ENCODE measurements at regions not wholly inside any gene's neighbourhood (a gene's known extent, or its start where the extent isn't known, plus 50 kb on each side); places are given as distances from the start of the nearest gene placed in this dataset.
A peak's percentile ranks its signal among the peaks of the same experiment; 100 is the strongest.

GRCh38 chrX:2628751-2629315 is 62.3 kb upstream of the CD99 start:
- Histone ChIP-seq H3K36me3 (replicated peaks in 1 of 2; ENCODE audit: control extremely low read depth in 1 of 2, control insufficient read depth in 1 of 2, extremely low read depth in 1 of 2, insufficient read depth in 2 of 2, low read length in 1 of 2) (peaks cover 5 to 16% of the 10 kb centered on the region in 2 experiments), H3K4me2 (replicated peaks; ENCODE audit: low read depth, low read length, poor library complexity, severe bottlenecking) (peak overlapping the region; percentile 24), H3K4me1 (ENCODE audit: control insufficient read depth in 2 of 2, insufficient read depth in 2 of 2, low read length in 2 of 2) (peaks cover 17 to 27% of the 10 kb centered on the region in 2 donors), H3K9ac (ENCODE audit: low read length) (peak overlapping the region; percentile 36), H4K20me1 (ENCODE audit: control insufficient read depth, insufficient read depth, low read length, poor library complexity, severe bottlenecking) (no peaks in the 10 kb centered on the region), H3K27ac (ENCODE audit: low read length in 2 of 2) (peak overlapping the region; percentile 79 to 89), H3K9me3 (ENCODE audit: control extremely low read depth in 1 of 3, control insufficient read depth in 2 of 3, insufficient read depth in 1 of 3, low read length in 2 of 3) (peaks cover 11 to 42% (median 19%) of the 10 kb centered on the region in 3 donors), H3K27me3 (replicated peaks in 1 of 4; ENCODE audit: control extremely low read depth in 1 of 4, control insufficient read depth in 3 of 4, insufficient read depth in 4 of 4, low read length in 3 of 4) (no peaks in the 10 kb centered on the region), H2AFZ (ENCODE audit: insufficient read depth, low read depth, low read length, poor library complexity, severe bottlenecking) (peak overlapping the region; percentile 55), H3K4me3 (ENCODE audit: control extremely low read depth in 1 of 5, extremely low read depth in 1 of 5, insufficient read depth in 1 of 5, low read depth in 2 of 5, low read length in 4 of 5) (peak overlapping the region in 2 of 5 experiments; percentile 6 to 51), H3K79me2 (ENCODE audit: control insufficient read depth, insufficient read depth, low read length) (no peaks in the 10 kb centered on the region)
- ATAC-seq (ENCODE audit: low read depth) (peak; percentile 12), DNase-seq (no peak)
- Mint-ChIP-seq H3K4me1 (peaks cover 47% of the 10 kb centered on the region), H3K27me3 (no peaks in the 10 kb centered on the region), H3K4me3 (peak overlapping the region; percentile 79), H3K27ac (peak overlapping the region; percentile 98), H3K9me3 (ENCODE audit: insufficient read depth) (peaks cover 28% of the 10 kb centered on the region)
- POLR2A ChIA-PET: no interaction called here
- intact Hi-C loops (cut with micrococcal nuclease): loop anchor here (10.0 kb wide), 1 partner anchor 1384 kb away; no protein-coding TSS in a partner anchor
- TF ChIP-seq, protein P1, sequence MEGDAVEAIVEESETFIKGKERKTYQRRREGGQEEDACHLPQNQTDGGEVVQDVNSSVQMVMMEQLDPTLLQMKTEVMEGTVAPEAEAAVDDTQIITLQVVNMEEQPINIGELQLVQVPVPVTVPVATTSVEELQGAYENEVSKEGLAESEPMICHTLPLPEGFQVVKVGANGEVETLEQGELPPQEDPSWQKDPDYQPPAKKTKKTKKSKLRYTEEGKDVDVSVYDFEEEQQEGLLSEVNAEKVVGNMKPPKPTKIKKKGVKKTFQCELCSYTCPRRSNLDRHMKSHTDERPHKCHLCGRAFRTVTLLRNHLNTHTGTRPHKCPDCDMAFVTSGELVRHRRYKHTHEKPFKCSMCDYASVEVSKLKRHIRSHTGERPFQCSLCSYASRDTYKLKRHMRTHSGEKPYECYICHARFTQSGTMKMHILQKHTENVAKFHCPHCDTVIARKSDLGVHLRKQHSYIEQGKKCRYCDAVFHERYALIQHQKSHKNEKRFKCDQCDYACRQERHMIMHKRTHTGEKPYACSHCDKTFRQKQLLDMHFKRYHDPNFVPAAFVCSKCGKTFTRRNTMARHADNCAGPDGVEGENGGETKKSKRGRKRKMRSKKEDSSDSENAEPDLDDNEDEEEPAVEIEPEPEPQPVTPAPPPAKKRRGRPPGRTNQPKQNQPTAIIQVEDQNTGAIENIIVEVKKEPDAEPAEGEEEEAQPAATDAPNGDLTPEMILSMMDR (IDR thresholded peaks at IDR 0.05): no peak
- no peak for TF ChIP-seq EZH2 (IDR thresholded peaks at IDR 0.05; ENCODE audit: borderline replicate concordance, insufficient read depth, low read depth, low read length, poor library complexity, severe bottlenecking)
- CTCF ChIA-PET: no interaction called here
- WGBS (ENCODE audit: insufficient coverage): 56% methylated on average over 2 of the region's 2 CpGs

- Histone ChIP-seq H3K4me1 (ENCODE audit: control insufficient read depth in 2 of 2, insufficient read depth in 2 of 2, low read length in 2 of 2) (peaks cover 17 to 27% of the 10 kb centered on the region in 2 donors), H3K9ac (ENCODE audit: low read length) (no peak overlapping the region), H3K79me2 (ENCODE audit: control insufficient read depth, insufficient read depth, low read length) (no peaks in the 10 kb centered on the region), H3K36me3 (replicated peaks in 1 of 2; ENCODE audit: control extremely low read depth in 1 of 2, control insufficient read depth in 1 of 2, extremely low read depth in 1 of 2, insufficient read depth in 2 of 2, low read length in 1 of 2) (peaks cover 12 to 21% of the 10 kb centered on the region in 2 experiments), H4K20me1 (ENCODE audit: control insufficient read depth, insufficient read depth, low read length, poor library complexity, severe bottlenecking) (no peaks in the 10 kb centered on the region), H3K27me3 (replicated peaks in 1 of 4; ENCODE audit: control extremely low read depth in 1 of 4, control insufficient read depth in 3 of 4, insufficient read depth in 4 of 4, low read length in 3 of 4) (no peaks in the 10 kb centered on the region), H3K4me2 (replicated peaks; ENCODE audit: low read depth, low read length, poor library complexity, severe bottlenecking) (no peak overlapping the region), H3K4me3 (ENCODE audit: control extremely low read depth in 1 of 5, extremely low read depth in 1 of 5, insufficient read depth in 1 of 5, low read depth in 2 of 5, low read length in 4 of 5) (no peak overlapping the region), H3K9me3 (ENCODE audit: control extremely low read depth in 1 of 3, control insufficient read depth in 2 of 3, insufficient read depth in 1 of 3, low read length in 2 of 3) (peaks cover 11 to 38% (median 16%) of the 10 kb centered on the region in 3 donors), H3K27ac (ENCODE audit: low read length in 2 of 2) (no peak overlapping the region), H2AFZ (ENCODE audit: insufficient read depth, low read depth, low read length, poor library complexity, severe bottlenecking) (no peak overlapping the region)
- Mint-ChIP-seq H3K9me3 (ENCODE audit: insufficient read depth) (peaks cover 27% of the 10 kb centered on the region), H3K27me3 (no peaks in the 10 kb centered on the region), H3K4me1 (peaks cover 43% of the 10 kb centered on the region), H3K4me3 (peak overlapping the region; percentile 17), H3K27ac (peak overlapping the region; percentile 54)
- intact Hi-C loops (cut with micrococcal nuclease): loop anchor here (1.0 to 10.0 kb wide), 4 partner anchors 18 to 1383 kb away; no protein-coding TSS in a partner anchor
- CTCF ChIA-PET: no interaction called here
- peak; percentile 69 for DNase-seq
- TF ChIP-seq, protein P1 (IDR thresholded peaks at IDR 0.05): peak; percentile 66
- no peak for TF ChIP-seq EZH2 (IDR thresholded peaks at IDR 0.05; ENCODE audit: borderline replicate concordance, insufficient read depth, low read depth, low read length, poor library complexity, severe bottlenecking)
- POLR2A ChIA-PET: no interaction called here
- peak; percentile 28 for ATAC-seq (ENCODE audit: low read depth)
- WGBS (ENCODE audit: insufficient coverage): 58% methylated on average over 3 of the region's 3 CpGs
These were observed 63.7 kb upstream of the CD99 start for GRCh38 chrX:2627272-2627867.
